DND-41 (cell line): ENCODE measurements at regions not wholly inside any gene's neighbourhood (a gene's known extent, or its start where the extent isn't known, plus 50 kb on each side); places are given as distances from the start of the nearest gene placed in this dataset.
"Not testable (repeated sequence)": the region's sequence is repeated elsewhere in the genome, so short reads cannot be mapped to it uniquely, and the experiment has no call there.

Source experiments
- ATAC-seq: fragments of 200-7000 bp; cut with Tn5 transposase; 3 replicates; pipeline ENCODE4 v1.9.1; 2021; ENCODE audit warnings: low read depth; ENCODE audit not compliant: insufficient read depth
- DNase-seq: peaks from one replicate; pipeline ENCODE4 v3.0.0-alpha.2; 2020
- H2AFZ ChIP-seq: 2 replicates; pipeline ENCODE4 v1.6.0; 2012; ENCODE audit warnings: low read depth, low read length
- H3K27ac ChIP-seq: 2 replicates; pipeline ENCODE4 v1.5.1; 2012; ENCODE audit warnings: low read length, inconsistent platforms
- H3K27me3 ChIP-seq: fragments of 200-600 bp; sonication (generic); 2 replicates; pipeline ENCODE4 v1.6.0; 2012; ENCODE audit warnings: low read length, mild to moderate bottlenecking, inconsistent platforms; ENCODE audit not compliant: insufficient read depth, poor library complexity
- H3K36me3 ChIP-seq: 2 replicates; pipeline ENCODE4 v1.5.1; 2012; ENCODE audit warnings: low read length, inconsistent platforms; ENCODE audit not compliant: insufficient read depth
- H3K4me1 ChIP-seq: 2 replicates; pipeline ENCODE4 v1.5.1; 2012; ENCODE audit warnings: mild to moderate bottlenecking, low read length; ENCODE audit not compliant: insufficient read depth
- H3K4me2 ChIP-seq: 2 replicates; pipeline ENCODE4 v1.6.0; 2012; ENCODE audit warnings: mild to moderate bottlenecking, moderate library complexity, low read length, inconsistent platforms; ENCODE audit not compliant: insufficient read depth
- H3K4me3 ChIP-seq, 2 experiments: fragments of 200-600 bp in 1 of 2; shearing (Covaris generic) in 1 of 2; 2 replicates each; pipeline ENCODE4 v1.5.1; 2012 to 2016; ENCODE audit warnings: inconsistent platforms in 2 of 2, low read length in 2 of 2, mild to moderate bottlenecking in 2 of 2, low read depth in 1 of 2, moderate library complexity in 1 of 2
- H3K79me2 ChIP-seq: 2 replicates; pipeline ENCODE4 v1.6.0; 2012; ENCODE audit warnings: low read length, inconsistent platforms; ENCODE audit not compliant: insufficient read depth
- H3K9ac ChIP-seq: 2 replicates; pipeline ENCODE4 v1.6.0; 2012; ENCODE audit warnings: low read depth, mild to moderate bottlenecking, inconsistent platforms, low read length, moderate library complexity
- H3K9me3 ChIP-seq: 2 replicates; pipeline ENCODE4 v1.5.1; 2012; ENCODE audit warnings: low read length, moderate library complexity, mild to moderate bottlenecking, inconsistent platforms; ENCODE audit not compliant: insufficient read depth, severe bottlenecking
- H4K20me1 ChIP-seq: 2 replicates; pipeline ENCODE4 v1.6.0; 2012; ENCODE audit warnings: low read length; ENCODE audit not compliant: insufficient read depth
- EZH2 ChIP-seq: IDR thresholded peaks from 3 replicates; pipeline ENCODE4 v1.6.1; 2012; ENCODE audit warnings: borderline replicate concordance, low read depth, mild to moderate bottlenecking, moderate library complexity, low read length, inconsistent platforms; ENCODE audit not compliant: severe bottlenecking
- TF ChIP-seq, protein P1 (sequence below): IDR thresholded peaks from 2 replicates; pipeline ENCODE4 v1.5.1; 2012; ENCODE audit warnings: borderline replicate concordance, low read length, moderate library complexity, mild to moderate bottlenecking; ENCODE audit not compliant: poor library complexity, severe bottlenecking; ENCODE audit errors: extremely low read depth

DNA sequence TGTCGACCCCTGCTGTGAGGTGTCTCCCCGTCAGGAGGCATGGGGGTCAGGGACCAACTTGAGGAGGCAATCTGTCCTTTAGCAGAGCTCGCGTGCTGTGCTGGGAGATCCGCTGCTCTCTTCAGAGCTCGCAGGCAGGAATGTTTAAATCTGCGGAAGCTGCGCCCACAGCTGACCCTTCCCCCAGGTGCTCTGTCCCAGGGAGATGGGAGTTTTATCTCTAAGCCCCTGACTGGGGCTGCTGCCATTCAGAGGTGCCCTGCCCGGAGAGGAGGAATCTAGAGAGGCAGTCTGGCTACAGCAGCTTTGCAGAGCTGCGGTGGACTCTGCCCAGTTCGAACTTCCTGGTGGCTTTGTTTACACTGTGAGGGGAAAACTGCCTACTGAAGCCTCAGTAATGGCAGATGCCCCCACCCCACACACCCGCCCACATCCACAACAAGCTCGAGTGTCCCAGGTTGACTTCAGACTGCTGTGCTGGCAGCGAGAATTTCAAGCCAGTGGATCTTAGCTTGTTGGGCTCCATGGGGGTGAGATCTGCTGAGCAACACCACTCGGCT, 133.1 kb downstream of the CENPC start:
- H3K4me3 ChIP-seq, H3K27ac ChIP-seq, H3K79me2 ChIP-seq, DNase-seq, H3K9ac ChIP-seq, H4K20me1 ChIP-seq, H3K4me2 ChIP-seq, H3K9me3 ChIP-seq, H3K27me3 ChIP-seq, H2AFZ ChIP-seq, ATAC-seq, H3K4me1 ChIP-seq, H3K36me3 ChIP-seq: not testable (repeated sequence)

DNA sequence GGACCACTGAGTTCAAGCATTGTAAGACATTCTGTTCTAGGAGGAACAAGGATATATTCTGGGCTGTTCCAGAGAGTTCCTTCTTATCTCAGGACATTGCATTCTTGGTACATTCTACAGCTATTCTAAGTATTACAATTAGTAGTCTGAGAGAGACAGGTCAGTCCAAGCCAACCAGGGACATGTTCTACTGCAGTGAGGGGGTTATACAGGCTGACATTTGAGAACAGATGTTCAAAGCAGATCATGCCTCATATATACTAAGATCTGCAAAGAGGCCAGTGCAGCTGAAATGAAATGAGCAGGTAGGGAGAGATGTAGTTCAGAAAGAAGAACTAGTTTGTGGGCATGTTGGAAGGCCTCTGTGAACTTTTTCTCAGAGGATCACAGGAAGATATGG, 142.0 kb downstream of the CENPC start:
- no peak for TF ChIP-seq EZH2
- TF ChIP-seq, protein P1, sequence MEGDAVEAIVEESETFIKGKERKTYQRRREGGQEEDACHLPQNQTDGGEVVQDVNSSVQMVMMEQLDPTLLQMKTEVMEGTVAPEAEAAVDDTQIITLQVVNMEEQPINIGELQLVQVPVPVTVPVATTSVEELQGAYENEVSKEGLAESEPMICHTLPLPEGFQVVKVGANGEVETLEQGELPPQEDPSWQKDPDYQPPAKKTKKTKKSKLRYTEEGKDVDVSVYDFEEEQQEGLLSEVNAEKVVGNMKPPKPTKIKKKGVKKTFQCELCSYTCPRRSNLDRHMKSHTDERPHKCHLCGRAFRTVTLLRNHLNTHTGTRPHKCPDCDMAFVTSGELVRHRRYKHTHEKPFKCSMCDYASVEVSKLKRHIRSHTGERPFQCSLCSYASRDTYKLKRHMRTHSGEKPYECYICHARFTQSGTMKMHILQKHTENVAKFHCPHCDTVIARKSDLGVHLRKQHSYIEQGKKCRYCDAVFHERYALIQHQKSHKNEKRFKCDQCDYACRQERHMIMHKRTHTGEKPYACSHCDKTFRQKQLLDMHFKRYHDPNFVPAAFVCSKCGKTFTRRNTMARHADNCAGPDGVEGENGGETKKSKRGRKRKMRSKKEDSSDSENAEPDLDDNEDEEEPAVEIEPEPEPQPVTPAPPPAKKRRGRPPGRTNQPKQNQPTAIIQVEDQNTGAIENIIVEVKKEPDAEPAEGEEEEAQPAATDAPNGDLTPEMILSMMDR = no peak
- H3K27ac ChIP-seq = no peak overlapping the region
- H3K4me3 ChIP-seq = no peak overlapping the region
- no peaks in the 10 kb centered on the region for H3K4me1 ChIP-seq
- H3K9me3 ChIP-seq = no peaks in the 10 kb centered on the region
- no peaks in the 10 kb centered on the region for H3K27me3 ChIP-seq
- ATAC-seq (no peak), DNase-seq (no peak)
- H3K79me2 ChIP-seq = no peaks in the 10 kb centered on the region
- no peak overlapping the region for H3K9ac ChIP-seq
- H2AFZ ChIP-seq = peak overlapping the region; percentile 17; the same call in 1 of the 2 replicates
- H3K36me3 ChIP-seq = no peaks in the 10 kb centered on the region
- no peak overlapping the region for H3K4me2 ChIP-seq
- H4K20me1 ChIP-seq = no peaks in the 10 kb centered on the region

DNA sequence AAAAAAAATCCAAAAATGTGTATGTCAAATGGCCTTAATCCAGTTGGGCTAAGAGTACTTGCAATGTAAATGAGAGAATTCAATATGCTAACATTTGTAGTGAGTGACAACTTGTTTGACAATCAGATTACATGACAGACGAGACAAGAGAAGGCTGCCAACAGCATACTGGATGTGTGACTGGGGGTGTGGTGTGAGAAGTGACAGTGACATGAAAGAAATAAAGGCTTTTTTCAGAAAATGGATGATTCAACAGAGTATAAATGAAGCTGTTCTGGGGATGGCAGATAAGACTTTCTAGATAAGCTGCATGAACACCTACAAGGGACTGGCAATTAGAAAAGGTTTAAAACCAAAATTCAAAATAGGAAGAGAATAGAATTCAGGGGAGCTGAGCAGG, 143.4 kb downstream of the CENPC start:
- no peak for TF ChIP-seq EZH2
- TF ChIP-seq, protein P1 = no peak
- Histone ChIP-seq H3K36me3 (no peaks in the 10 kb centered on the region), H4K20me1 (no peaks in the 10 kb centered on the region), H3K27me3 (no peaks in the 10 kb centered on the region), H2AFZ (no peak overlapping the region), H3K4me2 (no peak overlapping the region), H3K4me1 (no peaks in the 10 kb centered on the region), H3K9ac (no peak overlapping the region), H3K79me2 (no peaks in the 10 kb centered on the region), H3K4me3 (no peak overlapping the region), H3K27ac (no peak overlapping the region), H3K9me3 (no peaks in the 10 kb centered on the region)
- DNase-seq = no peak
- no peak for ATAC-seq

DNA sequence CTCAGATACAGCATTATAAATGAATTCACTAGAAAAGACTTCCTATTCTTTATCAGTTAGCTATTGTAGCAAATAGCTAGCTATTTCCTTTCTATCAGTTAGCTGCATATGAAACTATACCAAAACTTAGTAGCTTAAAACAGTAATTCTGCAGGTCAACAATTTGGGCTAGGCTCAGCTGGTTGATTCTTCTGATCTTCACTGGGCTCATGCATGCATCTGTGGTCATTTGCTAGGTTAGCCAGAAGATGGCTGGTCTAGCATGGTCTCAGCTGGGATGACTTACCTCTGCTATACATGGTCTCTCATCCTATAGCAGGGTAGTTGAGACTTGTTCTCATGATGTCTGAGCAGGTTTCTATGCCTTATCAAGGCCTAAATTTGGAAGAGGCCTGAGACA, 147.4 kb downstream of the CENPC start:
- no peak overlapping the region for H3K4me3 ChIP-seq
- H3K27ac ChIP-seq = no peak overlapping the region
- no peaks in the 10 kb centered on the region for H3K9me3 ChIP-seq
- no peak overlapping the region for H2AFZ ChIP-seq
- H3K4me1 ChIP-seq = no peaks in the 10 kb centered on the region
- DNase-seq (no peak), ATAC-seq (no peak)
- no peaks in the 10 kb centered on the region for H3K79me2 ChIP-seq
- no peaks in the 10 kb centered on the region for H3K36me3 ChIP-seq
- no peak overlapping the region for H3K4me2 ChIP-seq
- no peaks in the 10 kb centered on the region for H3K27me3 ChIP-seq
- TF ChIP-seq EZH2 = no peak
- TF ChIP-seq, protein P1 = no peak
- H4K20me1 ChIP-seq = no peaks in the 10 kb centered on the region
- H3K9ac ChIP-seq = no peak overlapping the region
